ENCODE measurements at regions not wholly inside any gene's neighbourhood (a gene's known extent, or its start where the extent isn't known, plus 50 kb on each side); places are given as distances from the start of the nearest gene placed in this dataset.

GRCh38 chr3:30521156-30521715 lies 85.2 kb upstream of the TGFBR2 start:
- TF ChIP-seq POLR2A (IDR thresholded peaks at IDR 0.05) (no peak), CTCF (IDR thresholded peaks at IDR 0.05) (no peak), POLR2AphosphoS5 (IDR thresholded peaks at IDR 0.05) (no peak)
